LoVo (cell line): ENCODE measurements at regions not wholly inside any gene's neighbourhood (a gene's known extent, or its start where the extent isn't known, plus 50 kb on each side); places are given as distances from the start of the nearest gene placed in this dataset.
"Not testable (repeated sequence)": the region's sequence is repeated elsewhere in the genome, so short reads cannot be mapped to it uniquely, and the experiment has no call there.

Experiments
- DNase-seq: peaks from one replicate; pipeline ENCODE4 v3.0.0-alpha.2; 2016; ENCODE audit warnings: low spot score

DNA sequence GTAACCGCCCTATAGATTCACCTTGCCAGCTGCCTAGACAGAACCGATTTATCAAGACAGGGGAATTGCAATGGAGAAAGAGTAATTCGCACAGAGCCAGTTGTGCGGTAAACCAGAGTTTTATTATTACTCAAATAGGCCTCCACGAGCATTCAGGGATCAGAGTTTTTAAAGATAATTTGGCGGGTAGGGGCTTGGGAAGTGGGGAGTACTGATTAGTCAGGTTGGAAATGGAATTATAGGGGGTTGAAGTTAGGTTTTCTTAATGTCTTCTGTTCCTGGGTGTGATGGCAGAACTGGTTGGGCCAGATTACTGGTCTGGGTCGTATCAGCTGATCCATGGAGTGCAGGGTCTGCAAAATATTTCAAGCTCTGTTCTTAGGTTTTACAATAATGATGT, 756.9 kb upstream of the ADGRB3 start:
- DNase-seq, result not testable (repeated sequence)

DNA sequence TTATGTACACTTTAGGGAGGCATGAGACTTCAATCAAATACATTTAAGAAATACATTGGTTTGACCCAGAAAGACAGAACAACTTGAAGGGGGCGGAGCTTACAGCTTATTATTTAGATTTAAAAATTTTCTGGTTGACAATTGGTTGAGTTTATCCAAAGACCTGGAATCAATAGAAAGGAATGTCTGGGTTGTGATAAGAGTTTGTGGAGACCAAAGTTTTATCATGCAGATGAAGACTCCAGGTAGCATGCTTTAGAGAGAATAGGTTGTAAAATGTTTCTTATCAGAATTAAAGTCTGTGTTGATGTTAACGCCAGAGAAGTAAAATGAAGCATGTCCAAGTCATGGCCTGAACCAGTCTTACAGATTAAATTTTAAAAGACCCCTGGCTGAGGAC, 757.8 kb upstream of the ADGRB3 start:
- DNase-seq, result no peak

DNA sequence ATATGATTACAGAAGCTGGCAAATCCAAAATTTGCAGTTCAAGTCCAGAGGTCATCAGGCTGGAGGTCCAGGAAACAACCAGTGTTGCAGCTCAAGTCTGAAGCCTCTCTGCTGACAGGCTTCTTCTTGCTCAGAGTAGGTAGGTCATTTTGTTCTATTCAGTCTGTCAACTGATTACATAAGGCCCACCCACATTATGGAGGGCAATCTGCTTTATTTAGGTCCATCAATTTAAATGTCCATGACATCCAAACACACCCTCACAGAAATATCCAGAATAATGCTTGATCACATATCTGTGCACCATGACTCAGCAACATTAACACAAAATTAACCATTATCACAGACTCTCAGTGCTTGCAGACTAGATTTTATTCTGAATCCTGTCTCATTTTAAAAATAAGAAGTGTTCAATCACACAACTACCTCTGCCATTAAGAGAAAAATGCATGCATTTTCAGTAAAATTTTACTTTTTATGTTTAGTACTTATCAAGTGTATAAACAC, 759.2 kb upstream of the ADGRB3 start:
- no peak for DNase-seq

DNA sequence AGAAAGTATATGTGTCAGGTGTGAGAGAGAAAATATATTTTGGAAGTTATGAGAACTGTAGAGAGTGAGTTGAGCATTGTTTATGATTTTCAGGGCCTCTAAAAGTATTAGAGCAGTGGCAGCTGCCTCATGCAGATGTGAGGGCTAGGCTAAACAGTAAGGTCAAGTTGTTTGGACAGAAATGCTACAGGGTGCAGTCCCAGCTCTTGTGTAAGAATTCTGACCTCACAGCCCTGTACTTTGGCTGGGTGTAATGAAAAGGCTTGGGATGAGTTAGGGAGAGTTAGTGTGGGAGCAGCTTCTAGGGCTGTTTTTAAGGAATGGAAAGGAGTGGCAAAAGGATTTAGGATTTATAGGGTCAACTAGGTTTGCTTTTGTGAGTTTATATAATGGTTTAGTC, 764.8 kb upstream of the ADGRB3 start:
- DNase-seq, result no peak

DNA sequence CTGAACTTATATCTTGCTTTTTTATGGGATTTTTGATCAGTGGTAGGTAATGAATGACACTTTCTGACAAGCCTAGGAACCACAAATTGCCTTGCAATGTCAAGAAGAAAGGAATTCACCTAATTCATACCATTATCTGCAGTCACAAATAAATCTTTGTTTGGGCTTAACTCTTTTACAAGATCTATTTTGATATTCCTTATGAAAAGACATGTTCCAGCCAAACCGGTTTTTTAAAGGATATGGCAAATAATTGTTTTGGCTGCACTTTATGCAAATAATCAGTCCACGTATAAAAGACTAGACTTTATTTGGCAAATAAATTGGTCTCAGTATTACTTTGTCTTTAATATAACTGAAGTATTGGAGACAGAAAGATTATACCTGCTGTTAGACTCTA, 771.7 kb upstream of the ADGRB3 start:
- DNase-seq, result no peak

DNA sequence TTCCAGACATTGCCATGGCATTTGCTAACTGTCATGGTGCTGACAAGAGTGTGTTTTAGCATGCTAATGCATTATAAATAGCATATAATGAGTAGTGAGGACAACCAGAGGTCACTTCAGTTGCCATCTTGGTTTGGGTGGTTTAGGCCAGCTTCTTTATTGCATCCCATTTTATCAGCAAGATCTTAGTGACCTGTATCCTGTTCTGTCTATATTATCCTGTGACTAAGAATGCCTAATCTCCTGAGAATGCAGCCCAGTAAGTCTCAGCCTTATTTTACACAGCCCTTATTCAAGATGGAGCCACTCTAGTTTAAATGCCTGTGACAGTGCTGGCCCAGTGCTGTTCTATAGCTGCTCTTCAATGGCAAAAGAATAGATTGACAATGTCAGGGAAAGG, 781.0 kb upstream of the ADGRB3 start:
- no peak for DNase-seq

DNA sequence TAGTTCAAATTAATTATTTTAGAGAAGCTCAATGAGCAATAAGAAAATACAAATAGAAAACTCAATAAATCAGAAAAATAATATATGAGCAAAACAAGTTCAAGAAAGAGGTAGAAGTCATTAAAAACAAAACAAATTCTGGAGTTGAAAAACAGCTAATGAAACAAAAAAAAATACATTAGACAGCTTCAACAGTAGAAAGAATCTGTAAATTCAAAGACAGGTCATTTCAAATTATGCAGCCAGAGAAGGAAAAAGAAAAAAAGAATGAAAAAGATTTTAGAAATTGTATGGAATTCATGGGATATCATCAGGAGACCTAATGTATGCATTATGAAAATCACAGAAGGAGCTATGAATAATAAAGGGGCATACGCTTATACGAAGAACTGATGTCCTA, 795.3 kb upstream of the ADGRB3 start:
- no peak for DNase-seq

DNA sequence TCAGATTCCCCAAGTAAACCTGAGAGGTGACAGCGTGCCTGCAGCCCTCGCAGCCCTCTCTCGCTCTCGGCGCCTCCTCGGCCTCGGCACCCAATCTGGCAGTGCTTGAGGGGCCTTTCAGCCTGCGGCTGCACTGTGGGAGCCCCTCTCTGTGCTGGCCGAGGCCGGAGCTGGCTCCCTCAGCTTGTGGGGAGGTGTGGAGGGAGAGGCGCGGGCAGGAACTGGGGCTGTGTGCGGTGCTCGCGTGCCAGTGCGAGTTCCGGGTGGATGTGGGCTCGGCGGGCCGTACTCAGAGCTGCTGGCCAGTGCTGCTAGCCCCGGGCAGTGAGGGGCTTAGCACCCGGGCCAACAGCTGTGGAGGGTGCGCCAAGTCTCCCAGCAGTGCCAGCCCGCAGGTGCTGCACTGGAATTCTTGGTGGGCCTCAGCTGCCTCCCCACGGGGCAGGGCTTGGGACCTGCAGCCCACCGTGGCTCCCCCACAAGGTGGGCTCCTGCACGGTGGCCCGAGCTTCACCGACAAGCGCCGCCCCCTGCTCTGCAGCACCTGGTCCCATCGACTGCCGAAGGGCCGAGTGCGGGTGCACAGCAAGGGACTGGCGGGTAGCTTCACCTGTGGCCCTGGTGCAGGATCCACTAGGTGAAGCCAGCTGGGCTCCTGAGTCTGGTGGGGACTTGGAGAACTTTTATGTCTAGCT, 809.7 kb upstream of the ADGRB3 start:
- DNase-seq, result no peak

DNA sequence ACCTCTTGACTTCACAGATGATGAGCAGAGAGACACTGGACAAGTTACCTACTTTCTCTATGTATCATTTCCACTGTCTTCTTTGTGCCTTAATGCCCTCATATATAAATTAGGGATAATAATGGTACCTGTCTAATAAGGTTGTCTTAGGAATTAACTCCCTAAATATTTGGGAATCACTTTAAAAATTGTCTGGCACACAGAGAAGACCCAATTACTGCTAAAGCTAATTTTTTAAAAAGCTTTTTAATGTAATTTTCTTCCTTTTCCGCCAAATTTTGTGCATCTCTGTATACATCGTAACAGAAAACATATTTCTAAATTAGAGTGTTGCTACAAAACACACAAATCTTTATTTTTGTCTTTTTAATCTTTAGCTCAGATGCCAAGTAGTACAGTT, 816.8 kb upstream of the ADGRB3 start:
- DNase-seq, result no peak

DNA sequence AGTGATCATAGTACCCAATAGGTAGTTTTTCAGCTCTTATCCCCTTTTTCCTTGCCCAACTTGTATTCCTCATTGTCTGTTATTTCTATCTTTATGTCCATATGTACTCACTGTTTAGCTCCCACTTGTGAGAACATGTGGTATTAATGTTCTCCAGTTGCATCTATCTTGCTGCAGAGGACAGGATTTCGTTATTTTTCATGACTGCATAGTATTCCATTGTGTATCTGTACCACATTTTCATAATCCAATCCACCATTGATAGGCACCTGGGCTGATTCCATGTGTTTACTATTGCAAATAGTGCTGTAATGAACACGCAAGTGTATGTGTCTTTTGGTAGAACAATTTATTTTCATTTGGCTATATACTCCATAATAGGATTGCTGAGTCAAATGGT, 819.5 kb upstream of the ADGRB3 start:
- no peak for DNase-seq

DNA sequence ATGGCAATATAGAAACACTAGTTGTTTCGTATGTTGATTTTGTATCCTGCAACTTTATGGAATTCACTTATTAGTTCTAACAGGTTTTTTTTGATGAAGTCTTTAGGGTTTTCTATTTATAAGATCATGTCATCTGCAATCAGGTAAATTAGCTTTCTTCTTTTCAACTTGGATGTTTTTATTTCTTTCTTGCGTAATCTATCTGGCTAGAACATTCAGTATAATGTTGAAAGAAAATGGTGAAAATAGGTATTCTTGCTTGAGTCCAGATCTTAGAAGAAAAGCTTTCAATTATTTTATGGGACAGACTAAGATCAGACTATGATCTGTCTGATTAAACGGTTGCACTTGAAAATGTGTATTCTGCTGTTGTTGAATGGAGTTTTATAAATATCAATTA, 820.8 kb upstream of the ADGRB3 start:
- DNase-seq, result no peak

DNA sequence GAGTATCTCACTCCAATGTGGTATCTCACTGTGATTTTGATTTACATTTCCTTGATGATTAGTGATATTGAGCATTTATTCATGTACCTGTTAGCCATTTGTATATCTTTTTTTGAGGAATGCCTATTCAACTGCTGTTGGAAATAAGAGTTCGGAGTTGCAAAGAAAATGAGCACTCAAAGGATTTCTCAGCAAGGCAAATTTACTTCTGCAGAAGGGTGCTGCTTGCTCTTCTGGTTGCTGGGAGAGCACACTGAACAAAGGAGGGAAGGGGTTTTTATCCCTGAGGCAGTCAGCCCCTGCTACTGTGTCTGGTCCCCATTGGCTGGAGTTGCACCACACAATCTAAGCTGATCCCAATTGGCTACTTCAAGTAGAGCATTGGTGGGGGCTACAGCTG, 822.4 kb upstream of the ADGRB3 start:
- DNase-seq, result no peak

DNA sequence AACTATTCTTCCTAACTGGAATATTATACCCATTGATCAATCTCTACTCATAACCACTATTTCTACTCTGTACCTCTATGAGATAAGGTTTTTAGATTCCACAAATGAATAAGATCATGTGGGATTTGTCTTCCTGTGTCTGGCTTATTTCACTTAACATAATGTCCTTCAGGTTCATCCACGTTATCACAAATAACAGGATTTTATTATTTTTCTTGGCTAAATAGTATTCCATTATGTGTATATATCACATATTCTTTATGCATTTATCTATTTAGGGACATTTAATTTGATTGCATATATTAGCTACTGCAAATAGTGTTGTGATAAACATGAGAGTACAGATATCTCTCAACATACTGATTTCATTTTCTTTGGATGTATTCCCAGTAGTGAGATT, 823.0 kb upstream of the ADGRB3 start:
- no peak for DNase-seq

DNA sequence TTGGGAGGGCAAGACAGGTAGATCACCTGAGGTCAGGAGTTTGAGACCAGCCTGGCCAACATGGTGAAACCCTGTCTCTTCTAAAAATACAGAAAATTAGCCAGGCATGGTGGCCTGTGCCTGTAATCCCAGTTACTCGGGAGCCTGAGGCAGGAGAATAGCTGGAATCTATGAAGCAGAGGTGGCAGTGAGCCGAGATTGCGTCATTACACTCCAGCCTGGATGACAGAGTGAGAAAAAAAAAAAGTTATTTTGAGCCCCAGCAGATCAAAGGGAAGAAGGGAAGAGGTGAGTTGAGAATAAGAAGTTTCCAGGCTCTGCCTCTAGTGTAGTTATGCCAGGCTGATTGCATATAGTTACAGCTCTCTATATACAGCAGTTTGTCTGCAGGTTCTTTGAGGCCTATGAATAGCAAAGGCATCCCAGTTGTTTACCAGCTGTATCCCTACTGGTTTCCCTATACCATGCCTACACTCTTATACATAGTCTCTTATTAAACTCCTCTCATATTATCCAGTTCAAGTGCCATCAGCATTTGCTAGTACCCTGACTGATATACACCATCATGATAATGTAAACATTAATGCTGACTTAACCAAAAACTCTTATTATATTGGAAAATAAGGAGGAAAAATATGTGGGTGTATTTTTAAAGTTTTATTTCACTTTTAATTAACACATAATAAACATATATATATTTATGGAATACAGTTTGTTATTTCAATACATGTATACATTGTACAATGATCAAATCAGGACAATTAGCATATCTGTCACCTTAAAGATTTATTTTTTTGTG, 823.6 kb upstream of the ADGRB3 start:
- DNase-seq, result no peak

DNA sequence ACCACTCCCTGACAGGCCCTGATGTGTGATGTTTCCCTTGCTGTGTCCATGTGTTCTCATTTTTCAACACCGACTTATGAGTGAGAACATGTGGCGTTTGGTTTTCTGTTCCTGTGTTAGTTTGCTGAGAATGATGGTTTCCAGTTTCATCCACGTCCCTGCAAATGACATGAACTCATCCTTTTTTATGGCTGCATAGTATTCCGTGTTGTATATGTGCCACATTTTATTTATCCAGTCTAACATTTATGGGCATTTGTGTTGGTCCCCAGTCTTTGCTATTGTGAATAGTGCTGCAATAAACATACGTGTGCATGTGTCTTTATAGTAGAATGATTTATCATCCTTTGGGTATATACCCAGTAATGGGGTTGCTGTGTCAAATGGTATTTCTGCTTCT, 830.3 kb upstream of the ADGRB3 start:
- DNase-seq, result not testable (repeated sequence)

DNA sequence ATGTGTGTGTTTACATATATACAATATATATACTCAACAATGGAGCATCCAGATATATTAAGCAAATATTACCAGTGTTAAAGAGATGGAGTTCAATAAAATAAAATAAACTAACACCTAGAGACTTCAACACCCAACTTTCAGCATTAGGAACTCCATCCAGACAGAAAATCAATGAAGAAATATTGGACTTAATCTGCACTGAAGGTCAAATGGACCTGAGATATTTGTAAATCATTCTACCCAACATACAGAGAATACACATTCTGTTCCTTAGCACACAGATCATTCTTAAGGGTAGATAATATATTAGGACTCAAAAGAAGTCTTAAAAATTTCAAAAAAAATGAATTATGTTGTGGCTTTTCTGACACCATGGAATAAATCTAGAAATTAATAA, 832.3 kb upstream of the ADGRB3 start:
- DNase-seq, result no peak

DNA sequence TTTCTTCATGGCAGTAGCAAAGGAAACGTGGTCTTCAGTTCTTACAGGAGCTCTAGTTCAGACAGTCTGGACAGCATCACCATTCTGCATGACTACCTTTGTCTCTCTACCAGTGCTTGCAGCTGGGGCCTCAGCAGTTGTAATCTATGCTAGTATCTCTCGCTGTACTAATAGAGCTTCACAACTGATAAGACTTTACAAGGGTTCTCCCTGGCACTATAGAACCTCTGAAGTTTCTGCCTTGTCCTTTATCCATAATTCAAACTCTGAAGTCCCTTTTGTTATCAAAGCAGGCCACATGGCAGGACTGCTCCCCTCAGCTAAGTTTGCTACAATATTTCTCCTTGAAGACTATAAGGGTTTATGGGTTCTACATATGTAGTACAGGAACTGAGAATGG, 842.1 kb upstream of the ADGRB3 start:
- DNase-seq, result no peak

DNA sequence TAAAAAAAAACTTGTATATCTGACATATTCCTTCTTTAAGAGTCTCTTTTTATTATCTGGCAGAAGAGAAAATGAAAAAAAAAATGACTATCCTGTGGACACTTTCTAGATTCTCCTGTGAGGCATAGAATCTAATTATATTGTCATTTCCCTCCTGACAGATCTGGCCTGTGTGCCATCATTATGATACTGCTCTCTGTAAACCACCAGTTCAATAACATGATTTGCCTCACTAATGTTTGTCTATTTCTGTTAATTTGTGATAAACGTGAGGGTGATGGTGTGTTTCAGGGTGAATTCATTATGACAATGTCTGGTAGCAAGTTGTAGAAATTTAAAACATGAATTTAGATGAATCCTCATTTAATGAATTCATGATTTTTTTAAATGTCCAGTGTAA, 844.5 kb upstream of the ADGRB3 start:
- no peak for DNase-seq

DNA sequence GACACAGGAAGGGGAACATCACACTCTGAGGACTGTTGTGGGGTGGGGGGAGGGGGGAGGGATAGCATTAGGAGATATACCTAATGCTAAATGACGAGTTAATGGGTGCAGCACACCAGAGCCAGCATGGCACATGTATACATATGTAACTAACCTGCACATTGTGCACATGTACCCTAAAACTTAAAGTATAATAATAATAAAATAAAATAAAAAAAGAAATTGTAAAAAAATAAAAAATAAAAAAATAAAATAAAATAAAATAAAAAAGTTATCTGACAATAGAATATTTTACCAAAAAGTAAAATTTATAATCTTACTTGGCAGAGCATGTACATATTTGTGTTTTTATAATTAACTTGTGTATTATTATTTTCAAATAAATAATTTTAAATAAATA, 848.0 kb upstream of the ADGRB3 start:
- not testable (repeated sequence) for DNase-seq

DNA sequence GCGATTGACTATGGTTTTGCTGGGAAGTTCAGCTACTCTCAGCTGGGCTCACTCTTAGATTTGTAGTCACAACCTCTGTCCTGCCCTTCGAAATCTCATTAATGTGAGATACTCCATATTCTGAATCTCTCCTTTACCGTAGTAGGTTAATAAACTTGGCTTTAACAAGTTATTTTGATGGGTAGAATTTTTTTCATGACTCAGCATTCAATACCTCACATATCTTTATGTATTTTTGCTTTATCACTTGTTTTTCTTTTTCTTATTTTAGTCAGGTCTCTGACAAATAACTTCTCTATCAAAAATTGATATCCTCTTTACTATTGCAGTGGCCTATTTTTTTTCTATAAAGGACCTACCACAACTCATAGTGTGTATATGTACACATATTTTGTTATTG, 855.2 kb upstream of the ADGRB3 start:
- no peak for DNase-seq

DNA sequence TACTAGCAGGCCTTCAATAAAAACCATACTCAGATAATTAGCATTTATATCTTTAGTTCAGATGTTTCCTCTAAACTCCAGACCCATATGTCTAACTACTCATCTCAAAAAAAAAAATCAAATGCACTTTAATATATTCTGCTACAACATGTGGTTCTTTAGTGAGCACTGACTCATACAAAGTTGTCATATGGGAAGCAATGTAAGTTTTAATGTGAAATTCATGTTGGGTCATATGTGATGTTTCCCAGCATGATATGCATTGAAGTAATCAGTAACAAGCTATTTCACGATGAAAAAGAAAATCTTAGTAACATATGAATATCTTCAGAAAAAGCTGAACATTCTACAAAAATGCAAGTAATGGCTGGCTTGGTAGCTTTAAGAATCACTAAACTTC, 859.7 kb upstream of the ADGRB3 start:
- no peak for DNase-seq

DNA sequence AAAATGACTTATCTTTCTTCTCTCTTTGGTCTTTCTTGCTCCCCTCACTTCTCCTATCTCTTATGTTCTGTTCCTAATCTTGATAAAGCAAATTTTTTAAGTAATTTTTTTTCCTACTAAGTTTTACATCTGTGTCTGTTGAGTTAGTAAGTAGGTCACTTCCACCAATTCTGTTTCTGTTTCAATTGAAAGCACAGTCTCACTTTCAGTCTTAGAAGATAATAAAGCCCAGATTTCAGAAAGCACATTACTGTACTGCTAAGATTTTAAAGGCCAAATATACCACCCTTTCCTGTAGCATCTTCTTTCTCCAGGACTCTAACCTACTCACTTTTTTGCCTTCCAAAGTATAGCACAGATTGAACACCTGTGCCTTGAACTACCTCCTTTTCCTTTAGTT, 866.1 kb upstream of the ADGRB3 start:
- no peak for DNase-seq

DNA sequence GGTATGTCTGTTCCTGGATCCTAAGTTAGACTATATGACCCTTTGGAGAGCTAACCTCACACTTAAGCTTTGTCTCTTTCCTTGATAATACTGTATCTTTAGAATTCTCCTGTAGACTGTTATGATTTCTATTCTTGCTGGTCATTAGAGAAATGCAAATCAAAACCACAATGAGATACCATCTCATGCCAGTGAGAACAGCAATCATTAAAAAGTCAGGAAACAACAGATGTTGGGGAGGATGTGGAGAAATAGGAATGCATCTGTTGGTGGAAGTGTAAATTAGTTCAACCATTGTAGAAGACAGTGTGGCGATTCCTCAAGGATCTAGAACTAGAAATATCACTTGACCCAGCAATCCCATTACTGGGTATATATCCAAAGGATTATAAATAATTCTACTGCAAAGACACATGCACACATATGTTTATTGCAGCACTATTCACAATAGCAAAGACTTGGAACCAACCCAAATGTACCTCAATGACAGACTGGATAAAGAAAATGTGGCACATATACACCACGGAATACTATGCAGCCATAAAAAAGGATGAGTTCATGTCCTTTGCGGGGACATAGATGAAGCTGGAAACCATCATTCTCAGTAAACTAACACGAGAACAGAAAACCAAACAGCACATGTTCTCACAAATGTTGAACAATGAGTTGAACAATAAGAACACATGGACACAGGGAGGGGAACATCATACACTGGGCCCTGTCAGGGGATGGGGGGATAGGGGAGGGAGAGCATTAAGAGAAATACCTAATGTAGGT, 867.8 kb upstream of the ADGRB3 start:
- not testable (repeated sequence) for DNase-seq
